HL-60 (cell line): ENCODE measurements at regions not wholly inside any gene's neighbourhood (a gene's known extent, or its start where the extent isn't known, plus 50 kb on each side); places are given as distances from the start of the nearest gene placed in this dataset.

ENCODE experiments used
- POLR2AphosphoS5 ChIP-seq: IDR thresholded peaks from 2 replicates; pipeline ENCODE4 v1.6.1; 2012; ENCODE audit warnings: low read depth
- TF ChIP-seq, protein P1 (sequence below): IDR thresholded peaks from one replicate; pipeline ENCODE4 v1.5.1; 2011; ENCODE audit warnings: low read length, control low read depth, inconsistent platforms; ENCODE audit not compliant: insufficient read depth
- TF ChIP-seq, protein P2 (sequence below): IDR thresholded peaks from 2 replicates; pipeline ENCODE4 v1.6.1; 2012; ENCODE audit warnings: low read depth; ENCODE audit not compliant: insufficient replicate concordance

DNA sequence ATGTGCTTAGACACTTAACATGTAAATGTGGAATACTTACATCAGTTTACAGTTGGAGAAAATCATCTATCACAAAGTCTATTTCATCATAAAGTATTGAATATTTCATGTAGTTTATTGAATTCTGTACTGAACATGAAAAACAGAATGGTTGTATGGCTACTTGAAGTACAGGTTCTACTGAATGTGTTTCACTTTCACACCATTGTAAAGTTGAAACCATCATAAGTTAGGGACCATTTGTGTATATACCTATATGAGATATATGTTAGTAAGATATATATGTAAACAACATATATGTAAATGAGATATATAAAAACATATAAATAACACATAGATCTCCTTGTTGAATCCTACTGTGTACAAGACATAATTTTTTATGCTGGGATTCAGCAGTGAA is 63.0 kb upstream of the TAF11L2 start:
- TF ChIP-seq, protein P1, sequence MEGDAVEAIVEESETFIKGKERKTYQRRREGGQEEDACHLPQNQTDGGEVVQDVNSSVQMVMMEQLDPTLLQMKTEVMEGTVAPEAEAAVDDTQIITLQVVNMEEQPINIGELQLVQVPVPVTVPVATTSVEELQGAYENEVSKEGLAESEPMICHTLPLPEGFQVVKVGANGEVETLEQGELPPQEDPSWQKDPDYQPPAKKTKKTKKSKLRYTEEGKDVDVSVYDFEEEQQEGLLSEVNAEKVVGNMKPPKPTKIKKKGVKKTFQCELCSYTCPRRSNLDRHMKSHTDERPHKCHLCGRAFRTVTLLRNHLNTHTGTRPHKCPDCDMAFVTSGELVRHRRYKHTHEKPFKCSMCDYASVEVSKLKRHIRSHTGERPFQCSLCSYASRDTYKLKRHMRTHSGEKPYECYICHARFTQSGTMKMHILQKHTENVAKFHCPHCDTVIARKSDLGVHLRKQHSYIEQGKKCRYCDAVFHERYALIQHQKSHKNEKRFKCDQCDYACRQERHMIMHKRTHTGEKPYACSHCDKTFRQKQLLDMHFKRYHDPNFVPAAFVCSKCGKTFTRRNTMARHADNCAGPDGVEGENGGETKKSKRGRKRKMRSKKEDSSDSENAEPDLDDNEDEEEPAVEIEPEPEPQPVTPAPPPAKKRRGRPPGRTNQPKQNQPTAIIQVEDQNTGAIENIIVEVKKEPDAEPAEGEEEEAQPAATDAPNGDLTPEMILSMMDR, result no peak
- no peak for TF ChIP-seq POLR2AphosphoS5
- TF ChIP-seq, protein P2, sequence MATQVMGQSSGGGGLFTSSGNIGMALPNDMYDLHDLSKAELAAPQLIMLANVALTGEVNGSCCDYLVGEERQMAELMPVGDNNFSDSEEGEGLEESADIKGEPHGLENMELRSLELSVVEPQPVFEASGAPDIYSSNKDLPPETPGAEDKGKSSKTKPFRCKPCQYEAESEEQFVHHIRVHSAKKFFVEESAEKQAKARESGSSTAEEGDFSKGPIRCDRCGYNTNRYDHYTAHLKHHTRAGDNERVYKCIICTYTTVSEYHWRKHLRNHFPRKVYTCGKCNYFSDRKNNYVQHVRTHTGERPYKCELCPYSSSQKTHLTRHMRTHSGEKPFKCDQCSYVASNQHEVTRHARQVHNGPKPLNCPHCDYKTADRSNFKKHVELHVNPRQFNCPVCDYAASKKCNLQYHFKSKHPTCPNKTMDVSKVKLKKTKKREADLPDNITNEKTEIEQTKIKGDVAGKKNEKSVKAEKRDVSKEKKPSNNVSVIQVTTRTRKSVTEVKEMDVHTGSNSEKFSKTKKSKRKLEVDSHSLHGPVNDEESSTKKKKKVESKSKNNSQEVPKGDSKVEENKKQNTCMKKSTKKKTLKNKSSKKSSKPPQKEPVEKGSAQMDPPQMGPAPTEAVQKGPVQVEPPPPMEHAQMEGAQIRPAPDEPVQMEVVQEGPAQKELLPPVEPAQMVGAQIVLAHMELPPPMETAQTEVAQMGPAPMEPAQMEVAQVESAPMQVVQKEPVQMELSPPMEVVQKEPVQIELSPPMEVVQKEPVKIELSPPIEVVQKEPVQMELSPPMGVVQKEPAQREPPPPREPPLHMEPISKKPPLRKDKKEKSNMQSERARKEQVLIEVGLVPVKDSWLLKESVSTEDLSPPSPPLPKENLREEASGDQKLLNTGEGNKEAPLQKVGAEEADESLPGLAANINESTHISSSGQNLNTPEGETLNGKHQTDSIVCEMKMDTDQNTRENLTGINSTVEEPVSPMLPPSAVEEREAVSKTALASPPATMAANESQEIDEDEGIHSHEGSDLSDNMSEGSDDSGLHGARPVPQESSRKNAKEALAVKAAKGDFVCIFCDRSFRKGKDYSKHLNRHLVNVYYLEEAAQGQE, result no peak
